ENCODE measurements at regions not wholly inside any gene's neighbourhood (a gene's known extent, or its start where the extent isn't known, plus 50 kb on each side); places are given as distances from the start of the nearest gene placed in this dataset.

- TF ChIP-seq CTCF (IDR thresholded peaks at IDR 0.05) (peak in 2 of 6 experiments; percentile 6 to 17), POLR2A (IDR thresholded peaks at IDR 0.05) (no peak)
Measured at GRCh38 chr2:204051476-204051875, 114.9 kb downstream of the ICOS start.

GRCh38 chr2:204051984-204052556, 115.5 kb downstream of the ICOS start:
- no peaks in the 10 kb centered on the region for H3K27me3 ChIP-seq
- intact Hi-C loops (cut with DNase I): no loop called here
- TF ChIP-seq CTCF (IDR thresholded peaks at IDR 0.05) (no peak), POLR2A (IDR thresholded peaks at IDR 0.05) (no peak)
- H3K9me3 ChIP-seq: no peaks in the 10 kb centered on the region
- DNase-seq: no peak
- no peak overlapping the region for H3K27ac ChIP-seq
- H3K36me3 ChIP-seq: no peaks in the 10 kb centered on the region
- no peaks in the 10 kb centered on the region for H3K4me1 ChIP-seq
- WGBS, 2 donors: 30 to 40% methylated on average over 3 of the region's 3 CpGs
- no peak overlapping the region for H3K4me3 ChIP-seq

More at GRCh38 chr2:204051476-204051875, 114.9 kb downstream of the ICOS start:
- intact Hi-C loops (cut with DNase I): no loop called here
- H3K4me1 ChIP-seq: no peaks in the 10 kb centered on the region
- 86 to 96% methylated on average over 4 of the region's 4 CpGs for WGBS, 2 donors
- H3K27ac ChIP-seq: no peak overlapping the region
- H3K36me3 ChIP-seq: no peaks in the 10 kb centered on the region
- H3K4me3 ChIP-seq: no peak overlapping the region
- DNase-seq: no peak
- H3K9me3 ChIP-seq: no peaks in the 10 kb centered on the region
- H3K27me3 ChIP-seq: no peaks in the 10 kb centered on the region

GRCh38 chr2:204059016-204059415, 122.5 kb downstream of the ICOS start:
- no peak for DNase-seq
- WGBS, 2 donors: 61 to 75% methylated on average over 5 of the region's 5 CpGs
- TF ChIP-seq CTCF (IDR thresholded peaks at IDR 0.05) (no peak), POLR2A (IDR thresholded peaks at IDR 0.05) (no peak)
- Histone ChIP-seq H3K27me3 (no peaks in the 10 kb centered on the region), H3K36me3 (no peaks in the 10 kb centered on the region), H3K4me3 (no peak overlapping the region), H3K9me3 (no peaks in the 10 kb centered on the region), H3K27ac (no peak overlapping the region), H3K4me1 (no peaks in the 10 kb centered on the region)
- intact Hi-C loops (cut with DNase I): no loop called here

GRCh38 chr2:204060841-204061240, 124.3 kb downstream of the ICOS start:
- WGBS, 2 donors: 54 to 56% methylated on average over 4 of the region's 4 CpGs
- H3K27me3 ChIP-seq: no peaks in the 10 kb centered on the region
- no peaks in the 10 kb centered on the region for H3K36me3 ChIP-seq
- no peak overlapping the region for H3K4me3 ChIP-seq
- intact Hi-C loops (cut with DNase I): no loop called here
- TF ChIP-seq CTCF (IDR thresholded peaks at IDR 0.05): no peak
- no peak for TF ChIP-seq POLR2A (IDR thresholded peaks at IDR 0.05)
- no peaks in the 10 kb centered on the region for H3K9me3 ChIP-seq
- no peak overlapping the region for H3K27ac ChIP-seq
- no peak for DNase-seq
- H3K4me1 ChIP-seq: no peaks in the 10 kb centered on the region

GRCh38 chr2:204061241-204061640, 124.7 kb downstream of the ICOS start:
- intact Hi-C loops (cut with DNase I): no loop called here
- Histone ChIP-seq H3K4me1 (no peaks in the 10 kb centered on the region), H3K27me3 (no peaks in the 10 kb centered on the region), H3K9me3 (no peaks in the 10 kb centered on the region), H3K4me3 (no peak overlapping the region), H3K36me3 (no peaks in the 10 kb centered on the region), H3K27ac (no peak overlapping the region)
- TF ChIP-seq CTCF (IDR thresholded peaks at IDR 0.05) (no peak), POLR2A (IDR thresholded peaks at IDR 0.05) (no peak)
- no peak for DNase-seq
- 87 to 90% methylated on average over 4 of the region's 4 CpGs for WGBS, 2 donors
